ENCODE measurements at regions not wholly inside any gene's neighbourhood (a gene's known extent, or its start where the extent isn't known, plus 50 kb on each side); places are given as distances from the start of the nearest gene placed in this dataset.

DNA sequence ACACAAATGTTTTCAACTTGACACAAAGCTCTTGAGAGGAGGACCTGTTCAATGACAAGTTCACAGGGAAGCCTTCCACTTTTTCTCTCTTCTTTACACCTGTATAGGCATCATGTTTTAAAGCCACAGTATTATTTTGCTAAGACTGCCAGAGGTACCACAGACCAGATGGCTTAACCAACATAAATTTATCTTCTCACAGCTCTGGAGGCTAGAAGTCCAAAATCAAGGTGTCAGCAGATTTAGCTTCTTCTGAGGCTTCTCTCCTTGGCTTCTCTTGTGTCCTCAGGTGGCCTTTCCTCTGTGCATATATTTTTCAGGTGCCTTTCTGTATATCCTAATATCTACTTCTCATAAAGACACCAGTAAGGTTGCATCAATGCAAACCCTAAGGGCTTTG, 435.2 kb upstream of the GBE1 start:
- ATAC-seq (ENCODE audit: low FRiP score): no peak

DNA sequence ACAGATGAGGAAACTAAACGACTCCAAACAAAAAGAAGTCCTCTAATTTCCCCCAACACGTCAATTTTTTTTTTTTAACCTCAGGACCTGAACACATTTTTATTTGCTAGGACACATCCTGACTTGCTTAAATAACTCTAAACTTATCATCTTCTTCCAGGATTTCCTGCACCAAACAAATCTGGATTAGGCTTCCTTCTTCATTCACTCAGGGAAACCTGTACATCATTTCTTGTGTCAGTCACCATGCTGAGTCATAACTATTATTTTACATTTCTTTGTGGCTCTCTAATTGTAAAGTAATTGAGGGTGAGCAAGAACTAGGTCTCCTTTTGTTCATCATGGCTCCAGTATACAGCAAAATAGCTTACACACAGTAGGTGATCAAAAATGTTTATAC, 433.4 kb upstream of the GBE1 start:
- TF ChIP-seq, protein P1, sequence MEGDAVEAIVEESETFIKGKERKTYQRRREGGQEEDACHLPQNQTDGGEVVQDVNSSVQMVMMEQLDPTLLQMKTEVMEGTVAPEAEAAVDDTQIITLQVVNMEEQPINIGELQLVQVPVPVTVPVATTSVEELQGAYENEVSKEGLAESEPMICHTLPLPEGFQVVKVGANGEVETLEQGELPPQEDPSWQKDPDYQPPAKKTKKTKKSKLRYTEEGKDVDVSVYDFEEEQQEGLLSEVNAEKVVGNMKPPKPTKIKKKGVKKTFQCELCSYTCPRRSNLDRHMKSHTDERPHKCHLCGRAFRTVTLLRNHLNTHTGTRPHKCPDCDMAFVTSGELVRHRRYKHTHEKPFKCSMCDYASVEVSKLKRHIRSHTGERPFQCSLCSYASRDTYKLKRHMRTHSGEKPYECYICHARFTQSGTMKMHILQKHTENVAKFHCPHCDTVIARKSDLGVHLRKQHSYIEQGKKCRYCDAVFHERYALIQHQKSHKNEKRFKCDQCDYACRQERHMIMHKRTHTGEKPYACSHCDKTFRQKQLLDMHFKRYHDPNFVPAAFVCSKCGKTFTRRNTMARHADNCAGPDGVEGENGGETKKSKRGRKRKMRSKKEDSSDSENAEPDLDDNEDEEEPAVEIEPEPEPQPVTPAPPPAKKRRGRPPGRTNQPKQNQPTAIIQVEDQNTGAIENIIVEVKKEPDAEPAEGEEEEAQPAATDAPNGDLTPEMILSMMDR (IDR thresholded peaks at IDR 0.05): no peak
- ATAC-seq (ENCODE audit: low FRiP score) (no peak), DNase-seq (ENCODE audit: low spot score) (no peak)

More for the DNA sequence above, 435.2 kb upstream of the GBE1 start:
- no peak for DNase-seq (ENCODE audit: low spot score)
- TF ChIP-seq, protein P1 (IDR thresholded peaks at IDR 0.05): no peak

DNA sequence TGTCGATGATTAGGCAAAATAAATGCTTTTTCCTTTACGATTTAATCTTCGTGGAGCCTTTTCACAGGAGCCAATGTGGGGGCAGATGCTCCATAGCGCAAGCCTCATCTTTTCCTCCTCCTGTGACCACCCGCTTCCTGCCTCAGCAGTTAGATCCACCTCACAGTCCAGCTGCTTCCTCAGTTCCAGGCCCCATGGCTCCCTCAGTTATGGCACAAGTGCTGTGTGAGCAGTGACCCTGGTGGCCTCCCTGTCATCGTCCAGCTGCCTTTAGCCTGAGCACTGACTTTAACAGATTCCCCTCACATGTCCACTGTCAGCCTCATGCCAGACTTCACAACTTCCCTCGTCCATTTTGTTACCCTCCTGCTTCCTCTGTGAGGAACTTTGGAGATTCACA, 424.6 kb upstream of the GBE1 start:
- TF ChIP-seq, protein P1 (IDR thresholded peaks at IDR 0.05): no peak
- DNase-seq (ENCODE audit: low spot score) (no peak), ATAC-seq (ENCODE audit: low FRiP score) (no peak)

DNA sequence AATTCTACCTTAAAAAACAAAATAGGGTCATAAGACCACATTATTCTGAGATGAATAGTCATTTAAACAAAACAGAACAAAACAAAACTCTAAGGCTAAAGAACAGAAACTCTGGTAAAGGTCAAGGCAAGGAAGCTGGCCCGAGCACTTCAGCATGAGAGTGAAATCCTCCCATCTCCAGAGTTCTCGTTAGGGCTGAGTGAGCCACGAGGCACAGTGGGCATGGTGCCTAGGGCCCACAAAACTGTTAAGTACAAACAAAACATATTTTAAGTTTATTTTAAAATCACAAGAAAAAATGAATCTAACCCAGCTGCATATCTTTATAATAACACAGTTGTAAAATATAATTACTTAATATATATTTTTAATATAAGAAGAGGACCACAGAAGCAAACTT, 417.8 kb upstream of the GBE1 start:
- ATAC-seq (ENCODE audit: low FRiP score) (no peak), DNase-seq (ENCODE audit: low spot score) (no peak)
- TF ChIP-seq, protein P1 (IDR thresholded peaks at IDR 0.05): no peak

DNA sequence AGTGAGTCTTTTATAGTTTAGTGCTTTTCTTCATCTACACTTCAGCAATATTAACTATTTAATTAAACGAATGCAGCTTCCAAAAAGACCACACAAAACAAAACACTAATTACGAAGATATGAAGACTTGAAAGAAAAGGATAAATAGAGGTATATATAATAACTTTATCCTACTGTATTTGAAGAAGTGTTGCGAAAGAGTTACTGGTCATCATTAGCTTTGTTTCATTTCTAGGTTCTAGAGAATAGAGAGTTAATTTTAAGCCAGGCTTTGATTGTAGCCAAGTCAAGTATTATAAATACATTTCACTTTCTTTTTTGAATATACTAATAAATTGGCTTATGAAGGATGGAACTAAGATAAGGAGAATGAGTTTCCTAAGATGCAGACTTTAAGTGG, 416.8 kb upstream of the GBE1 start:
- DNase-seq (ENCODE audit: low spot score) (no peak), ATAC-seq (ENCODE audit: low FRiP score) (no peak)
- TF ChIP-seq, protein P1 (IDR thresholded peaks at IDR 0.05): no peak

DNA sequence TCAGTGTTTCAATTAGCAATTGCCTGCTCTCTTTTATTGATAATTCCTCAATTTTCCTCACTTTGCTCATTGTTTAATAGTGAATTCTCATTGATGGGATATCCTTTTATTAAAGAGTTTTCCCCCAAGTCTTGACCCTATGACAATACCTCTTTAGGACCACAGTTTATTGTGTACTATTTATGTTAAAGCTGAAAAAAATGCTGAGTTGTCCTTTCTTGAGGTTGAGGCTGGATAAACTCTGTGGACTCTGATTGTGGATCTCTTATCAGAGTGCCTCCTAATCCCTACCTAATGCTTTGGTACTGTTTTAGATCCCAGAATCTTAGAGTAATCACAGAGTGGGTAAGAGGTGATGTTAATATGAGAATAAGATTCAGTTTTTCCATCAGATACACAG, 416.3 kb upstream of the GBE1 start:
- ATAC-seq (ENCODE audit: low FRiP score) (no peak), DNase-seq (ENCODE audit: low spot score) (no peak)
- TF ChIP-seq, protein P1 (IDR thresholded peaks at IDR 0.05): no peak

DNA sequence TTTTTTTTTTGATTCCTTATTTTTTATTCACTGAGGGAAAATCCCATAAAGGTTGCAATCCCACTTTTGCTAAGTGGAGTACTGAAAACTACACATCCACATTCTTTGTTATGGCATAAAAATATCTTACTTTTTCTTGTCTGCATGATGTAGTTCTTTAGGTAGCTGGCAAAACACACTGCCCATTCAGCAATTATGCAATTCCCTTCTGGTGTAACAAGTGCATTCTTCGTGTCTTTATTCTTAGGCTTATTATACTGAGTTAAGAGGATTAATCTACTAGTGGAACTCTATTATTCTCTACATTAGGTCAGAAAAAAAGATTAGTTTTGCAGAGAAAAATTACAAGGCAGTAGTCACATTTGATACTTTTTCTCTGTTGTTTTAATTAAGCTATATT, 403.8 kb upstream of the GBE1 start:
- DNase-seq (ENCODE audit: low spot score) (no peak), ATAC-seq (ENCODE audit: low FRiP score) (no peak)
- TF ChIP-seq, protein P1 (IDR thresholded peaks at IDR 0.05): no peak
